Adrenal gland (tissue), 9 donors: ENCODE measurements at regions not wholly inside any gene's neighbourhood (a gene's known extent, or its start where the extent isn't known, plus 50 kb on each side); places are given as distances from the start of the nearest gene placed in this dataset.

Experiments
- DNase-seq, 7 donors: peaks; one replicate each; pipeline ENCODE4 v3.0.0-alpha.2; 2019 to 2020
- H3K27ac ChIP-seq, 5 donors: fragments of 200-600 bp; sonication (generic) in 4 of 5; 1 replicate in 3 of 5; 2 replicates in 2 of 5; pipeline versions ENCODE4 v1.5.1 to v1.8.0; 2016 to 2020; ENCODE audit warnings: mild to moderate bottlenecking in 1 of 5
- H3K27me3 ChIP-seq: fragments of 200-600 bp; 2 replicates; pipeline ENCODE4 v1.8.0; 2021
- H3K36me3 ChIP-seq, 2 donors: fragments of 200-600 bp; replicated peaks in 1 of 2; 1 replicate in 1 of 2; 2 replicates in 1 of 2; pipeline versions ENCODE4 v1.5.1 to v1.8.0; 2018 to 2022
- H3K4me1 ChIP-seq, 2 donors: fragments of 200-600 bp; replicated peaks in 1 of 2; 1 replicate in 1 of 2; 2 replicates in 1 of 2; pipeline versions ENCODE4 v1.5.1 to v1.8.0; 2018 to 2021
- H3K4me3 ChIP-seq, 4 donors: fragments of 200-600 bp; sonication (generic) in 3 of 4; one replicate each; pipeline ENCODE4 v1.5.1; 2016 to 2018
- H3K9me3 ChIP-seq, 3 donors: fragments of 200-600 bp; sonication (generic) in 1 of 3; replicated peaks in 1 of 3; 1 replicate in 2 of 3; 2 replicates in 1 of 3; pipeline versions ENCODE4 v1.5.1 to v1.8.0; 2016 to 2021
- POLR2A ChIP-seq, 2 donors: fragments of 450-650 bp; IDR thresholded peaks; one replicate each; pipeline ENCODE4 v1.6.1; 2017; ENCODE audit warnings: antibody characterized with exemption in 2 of 2, mild to moderate bottlenecking in 2 of 2, moderate library complexity in 1 of 2
- WGBS, 4 donors: extraction: QIAGEN DNeasy Blood & Tissue Kit in 2 of 4; methylation state at CpG; one replicate each; pipeline versions ENCODE4 v1.1.5 to v1.1.7; 2013 to 2017; 5-methylcytosine and 5-hydroxymethylcytosine counted together
- intact Hi-C, 2 donors: fragments of 100-400 bp; cut with DNase I; formaldehyde crosslinking; loops; one replicate each; pipeline versions ENCODE4 v1.14.1 to v1.15.0; 2022 to 2023
- TF ChIP-seq, protein P1 (sequence below), 6 experiments: fragments of 450-650 bp in 4 of 6; fragments of 200-600 bp in 2 of 6; sonication (generic) in 1 of 6; IDR thresholded peaks; 1 replicate in 5 of 6; 2 replicates in 1 of 6; pipeline versions ENCODE4 v1.5.1 to v1.8.0; 2016 to 2021; ENCODE audit warnings: antibody characterized with exemption in 6 of 6, mild to moderate bottlenecking in 2 of 6, moderate library complexity in 1 of 6
- donor health status: healthy with polysubstance abuse.
- donor health status: Bipolar disorder and iron deficiency.
- donor health status: DM: yes; HTN: yes; CAD: no.
- donor health status: DM: no; HTN: no; CAD: no.
- donor health status: DM: no; HTN: no; CAD: no.

DNA sequence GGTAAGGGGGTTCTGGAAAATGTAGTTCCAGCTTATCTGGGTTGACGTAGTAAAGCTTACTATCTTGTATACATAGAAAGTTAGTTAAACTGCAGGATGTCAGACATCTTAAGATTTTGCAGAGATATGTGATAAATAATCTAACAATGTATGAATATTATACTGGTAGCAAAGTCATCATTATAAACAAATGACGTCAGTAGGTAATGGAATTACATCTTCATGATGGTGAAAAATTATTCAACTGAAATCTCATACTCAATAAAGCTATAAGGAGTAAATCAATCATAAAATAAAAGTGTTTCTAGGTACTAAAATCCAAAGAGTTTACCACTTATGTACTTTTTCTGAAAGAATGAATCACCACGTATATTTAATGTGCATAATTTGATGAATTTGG lies 217.3 kb upstream of the CDH10 start:
- no peak overlapping the region for H3K27ac ChIP-seq
- no peaks in the 10 kb centered on the region for H3K36me3 ChIP-seq
- H3K27me3 ChIP-seq = no peaks in the 10 kb centered on the region
- H3K4me1 ChIP-seq = no peaks in the 10 kb centered on the region
- TF ChIP-seq, protein P1, sequence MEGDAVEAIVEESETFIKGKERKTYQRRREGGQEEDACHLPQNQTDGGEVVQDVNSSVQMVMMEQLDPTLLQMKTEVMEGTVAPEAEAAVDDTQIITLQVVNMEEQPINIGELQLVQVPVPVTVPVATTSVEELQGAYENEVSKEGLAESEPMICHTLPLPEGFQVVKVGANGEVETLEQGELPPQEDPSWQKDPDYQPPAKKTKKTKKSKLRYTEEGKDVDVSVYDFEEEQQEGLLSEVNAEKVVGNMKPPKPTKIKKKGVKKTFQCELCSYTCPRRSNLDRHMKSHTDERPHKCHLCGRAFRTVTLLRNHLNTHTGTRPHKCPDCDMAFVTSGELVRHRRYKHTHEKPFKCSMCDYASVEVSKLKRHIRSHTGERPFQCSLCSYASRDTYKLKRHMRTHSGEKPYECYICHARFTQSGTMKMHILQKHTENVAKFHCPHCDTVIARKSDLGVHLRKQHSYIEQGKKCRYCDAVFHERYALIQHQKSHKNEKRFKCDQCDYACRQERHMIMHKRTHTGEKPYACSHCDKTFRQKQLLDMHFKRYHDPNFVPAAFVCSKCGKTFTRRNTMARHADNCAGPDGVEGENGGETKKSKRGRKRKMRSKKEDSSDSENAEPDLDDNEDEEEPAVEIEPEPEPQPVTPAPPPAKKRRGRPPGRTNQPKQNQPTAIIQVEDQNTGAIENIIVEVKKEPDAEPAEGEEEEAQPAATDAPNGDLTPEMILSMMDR (IDR thresholded peaks at IDR 0.05) = no peak
- no peak for TF ChIP-seq POLR2A (IDR thresholded peaks at IDR 0.05)
- WGBS, 4 donors = 55 to 84% (median 72%) methylated on average over 3 of the region's 3 CpGs
- no peak for DNase-seq
- H3K4me3 ChIP-seq = no peak overlapping the region
- intact Hi-C loops = no loop called here
- no peaks in the 10 kb centered on the region for H3K9me3 ChIP-seq

DNA sequence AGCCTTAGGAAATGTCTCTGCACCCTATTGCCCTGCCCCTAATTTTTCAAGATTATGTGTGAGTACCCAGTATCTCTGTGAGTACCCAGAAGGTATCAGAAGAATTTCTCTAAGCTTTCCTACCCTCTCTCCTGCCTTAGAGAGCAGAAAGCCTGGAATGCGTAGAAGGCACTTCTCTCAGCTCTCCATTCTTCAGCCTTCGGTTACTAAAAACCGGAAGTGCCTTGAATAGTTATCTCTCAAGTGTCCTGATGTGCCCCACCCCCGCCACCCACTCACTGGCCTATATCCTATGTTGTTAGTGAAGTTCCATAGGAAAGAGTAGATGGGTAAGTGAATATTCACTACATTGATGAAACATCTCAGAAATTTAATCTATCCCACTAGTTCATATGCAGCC lies 210.7 kb upstream of the CDH10 start:
- DNase-seq = no peak
- no peaks in the 10 kb centered on the region for H3K27me3 ChIP-seq
- TF ChIP-seq, protein P1 (IDR thresholded peaks at IDR 0.05) = no peak
- TF ChIP-seq POLR2A (IDR thresholded peaks at IDR 0.05) = no peak
- H3K36me3 ChIP-seq = no peaks in the 10 kb centered on the region
- no peak overlapping the region for H3K4me3 ChIP-seq
- 63 to 79% (median 71%) methylated on average over 4 of the region's 4 CpGs for WGBS, 4 donors
- H3K4me1 ChIP-seq = no peaks in the 10 kb centered on the region
- no peaks in the 10 kb centered on the region for H3K9me3 ChIP-seq
- H3K27ac ChIP-seq = no peak overlapping the region
- intact Hi-C loops = no loop called here

DNA sequence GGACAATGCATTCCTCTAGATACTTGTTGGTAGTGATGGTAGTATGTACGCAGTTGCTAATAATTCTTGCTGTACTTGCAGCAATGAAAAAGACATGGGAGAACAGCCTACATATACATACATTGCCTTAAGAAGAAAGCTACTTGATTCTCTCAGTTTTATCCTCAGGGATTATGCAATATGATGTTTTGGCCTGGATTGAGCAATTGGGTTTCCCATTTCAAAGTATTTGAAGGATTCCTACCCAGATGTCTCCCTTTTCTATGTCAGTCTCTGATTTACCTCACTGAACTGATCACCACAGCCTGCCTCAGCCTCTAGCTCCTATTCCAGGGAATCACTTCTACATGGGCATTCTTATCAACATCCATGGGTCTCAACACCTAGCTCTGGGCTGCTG lies 210.1 kb upstream of the CDH10 start:
- Histone ChIP-seq H3K36me3 (no peaks in the 10 kb centered on the region), H3K27me3 (no peaks in the 10 kb centered on the region), H3K9me3 (no peaks in the 10 kb centered on the region), H3K4me3 (no peak overlapping the region), H3K27ac (no peak overlapping the region), H3K4me1 (no peaks in the 10 kb centered on the region)
- 73 to 92% (median 85%) methylated on average over 1 of the region's 1 CpG for WGBS, 4 donors
- no peak for DNase-seq
- TF ChIP-seq, protein P1 (IDR thresholded peaks at IDR 0.05) = no peak
- no peak for TF ChIP-seq POLR2A (IDR thresholded peaks at IDR 0.05)
- intact Hi-C loops = no loop called here

GRCh38 chr5:24854350-24854749 lies 209.6 kb upstream of the CDH10 start:
- Histone ChIP-seq H3K27me3 (no peaks in the 10 kb centered on the region), H3K4me1 (no peaks in the 10 kb centered on the region), H3K27ac (no peak overlapping the region), H3K4me3 (no peak overlapping the region), H3K9me3 (no peaks in the 10 kb centered on the region), H3K36me3 (no peaks in the 10 kb centered on the region)
- no peak for DNase-seq
- TF ChIP-seq, protein P1 (IDR thresholded peaks at IDR 0.05) = no peak
- TF ChIP-seq POLR2A (IDR thresholded peaks at IDR 0.05) = no peak
- intact Hi-C loops = no loop called here
